ENCODE measurements at regions not wholly inside any gene's neighbourhood (a gene's known extent, or its start where the extent isn't known, plus 50 kb on each side); places are given as distances from the start of the nearest gene placed in this dataset.

DNA sequence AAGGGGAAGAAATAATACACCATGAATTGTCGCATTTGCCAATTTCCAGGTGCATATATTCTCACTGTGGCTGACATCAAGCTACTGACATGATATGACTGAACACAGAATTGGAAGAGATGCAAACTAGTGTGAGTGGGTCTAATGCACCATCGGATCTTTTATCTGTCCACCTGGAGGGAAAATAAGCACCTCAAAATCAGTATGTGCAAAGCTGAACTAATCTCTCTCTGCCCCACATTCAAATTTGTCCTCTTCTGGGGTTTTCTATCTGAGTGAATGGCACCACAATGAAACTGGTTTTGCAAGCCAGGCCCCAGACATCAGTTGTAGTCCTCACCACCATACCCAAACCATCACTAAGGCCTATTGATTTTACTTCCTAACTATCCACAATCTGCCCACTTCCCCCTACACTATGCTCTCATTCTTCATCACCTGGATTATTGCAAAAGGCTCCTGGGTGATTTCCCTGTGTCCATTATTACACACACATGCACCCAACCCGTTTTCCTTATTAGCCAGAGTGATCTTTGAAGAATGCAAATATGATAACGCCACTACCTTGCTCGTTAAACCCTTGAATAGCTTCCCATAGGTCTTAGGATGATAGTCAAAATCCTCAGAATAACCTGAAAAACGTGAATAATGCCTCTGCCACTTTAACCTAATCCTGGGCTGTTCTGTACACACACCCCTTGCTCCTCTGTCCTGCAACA, 159.0 kb upstream of the GMDS start:
- Histone ChIP-seq H3K9me3 (ENCODE audit: control insufficient read depth, insufficient read depth, low read length) (no peaks in the 10 kb centered on the region), H3K4me1 (ENCODE audit: control insufficient read depth, low read length) (no peaks in the 10 kb centered on the region), H4K20me1 (ENCODE audit: control insufficient read depth, insufficient read depth, low read depth, low read length) (no peaks in the 10 kb centered on the region), H3K27ac (ENCODE audit: low read depth, low read length) (no peak overlapping the region), H3F3A (ENCODE audit: control insufficient read depth, insufficient read depth) (no peaks in the 10 kb centered on the region), H3K27me3 (ENCODE audit: control insufficient read depth, low read length) (no peaks in the 10 kb centered on the region), H3K36me3 (ENCODE audit: control insufficient read depth, low read length) (no peaks in the 10 kb centered on the region), H3K79me2 (ENCODE audit: control insufficient read depth, low read length) (no peaks in the 10 kb centered on the region), H3K9me2 (replicated peaks; ENCODE audit: control insufficient read depth, low read length) (no peaks in the 10 kb centered on the region), H3K4me2 (ENCODE audit: low read length) (no peak overlapping the region), H3K4me3 (ENCODE audit: low read length) (no peak overlapping the region)
- TF ChIP-seq EZH2phosphoT487 (IDR thresholded peaks at IDR 0.05; ENCODE audit: borderline replicate concordance, low read length) (no peak), CTCF (IDR thresholded peaks at IDR 0.05; ENCODE audit: low read depth, low read length, poor library complexity, severe bottlenecking) (no peak)

- H3K79me2 ChIP-seq (ENCODE audit: control insufficient read depth, low read length) = no peaks in the 10 kb centered on the region
- no peaks in the 10 kb centered on the region for H3K4me1 ChIP-seq (ENCODE audit: control insufficient read depth, low read length)
- no peak overlapping the region for H3K27ac ChIP-seq (ENCODE audit: low read depth, low read length)
- H3K4me2 ChIP-seq (ENCODE audit: low read length) = no peak overlapping the region
- no peaks in the 10 kb centered on the region for H3K9me3 ChIP-seq (ENCODE audit: control insufficient read depth, insufficient read depth, low read length)
- H3K4me3 ChIP-seq (ENCODE audit: low read length) = no peak overlapping the region
- H3F3A ChIP-seq (ENCODE audit: control insufficient read depth, insufficient read depth) = no peaks in the 10 kb centered on the region
- H3K36me3 ChIP-seq (ENCODE audit: control insufficient read depth, low read length) = no peaks in the 10 kb centered on the region
- H3K9me2 ChIP-seq (replicated peaks; ENCODE audit: control insufficient read depth, low read length) = no peaks in the 10 kb centered on the region
- H4K20me1 ChIP-seq (ENCODE audit: control insufficient read depth, insufficient read depth, low read depth, low read length) = no peaks in the 10 kb centered on the region
- TF ChIP-seq CTCF (IDR thresholded peaks at IDR 0.05; ENCODE audit: low read depth, low read length, poor library complexity, severe bottlenecking) (no peak), EZH2phosphoT487 (IDR thresholded peaks at IDR 0.05; ENCODE audit: borderline replicate concordance, low read length) (no peak)
- no peaks in the 10 kb centered on the region for H3K27me3 ChIP-seq (ENCODE audit: control insufficient read depth, low read length)
Observed at GRCh38 chr6:2403546-2403945, 158.1 kb upstream of the GMDS start.

DNA sequence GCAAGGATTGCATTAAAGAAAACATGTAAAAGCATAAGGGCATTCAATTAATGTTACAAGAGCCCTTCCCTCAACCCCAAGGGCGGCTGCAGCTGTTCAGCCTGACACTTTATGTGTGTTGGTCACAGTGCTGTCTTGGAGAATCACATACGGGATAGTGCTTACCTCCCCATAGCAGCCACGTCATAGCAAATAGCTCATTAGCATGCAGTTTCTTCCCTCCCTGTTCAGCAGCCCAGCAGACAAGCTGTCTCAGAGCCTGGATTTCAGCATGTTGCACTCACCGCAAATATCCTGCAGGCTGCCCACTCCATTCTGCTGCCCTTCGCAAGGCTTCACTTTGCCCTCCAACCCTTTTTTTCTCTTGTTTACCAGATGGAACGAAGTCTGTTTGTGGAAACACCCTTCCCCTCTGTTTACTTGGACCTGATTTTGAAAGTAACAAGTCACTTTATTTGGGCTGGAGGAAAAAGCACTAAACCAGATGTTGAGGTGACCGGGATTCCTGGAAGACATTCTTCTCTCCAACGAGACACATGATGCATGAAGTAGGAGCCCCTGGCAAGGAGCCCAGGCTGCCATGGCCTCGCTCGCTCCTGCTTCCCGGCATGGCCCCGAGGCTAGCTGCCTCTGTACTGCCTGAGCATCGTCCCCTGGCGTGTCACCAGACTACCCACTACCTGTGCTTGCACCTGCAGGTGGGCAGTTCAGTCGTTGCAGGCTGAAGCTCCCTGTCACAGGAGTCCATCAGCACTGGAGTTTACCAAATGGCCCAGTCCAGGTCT, 151.6 kb upstream of the GMDS start:
- TF ChIP-seq CTCF (IDR thresholded peaks at IDR 0.05; ENCODE audit: low read depth, low read length, poor library complexity, severe bottlenecking) = no peak
- TF ChIP-seq EZH2phosphoT487 (IDR thresholded peaks at IDR 0.05; ENCODE audit: borderline replicate concordance, low read length) = no peak
- Histone ChIP-seq H3K4me2 (ENCODE audit: low read length) (no peak overlapping the region), H3K9me2 (replicated peaks; ENCODE audit: control insufficient read depth, low read length) (no peaks in the 10 kb centered on the region), H3K4me3 (ENCODE audit: low read length) (no peak overlapping the region), H3K4me1 (ENCODE audit: control insufficient read depth, low read length) (no peaks in the 10 kb centered on the region), H3K79me2 (ENCODE audit: control insufficient read depth, low read length) (no peaks in the 10 kb centered on the region), H3K27ac (ENCODE audit: low read depth, low read length) (no peak overlapping the region), H3K36me3 (ENCODE audit: control insufficient read depth, low read length) (no peaks in the 10 kb centered on the region), H3F3A (ENCODE audit: control insufficient read depth, insufficient read depth) (no peaks in the 10 kb centered on the region), H4K20me1 (ENCODE audit: control insufficient read depth, insufficient read depth, low read depth, low read length) (no peaks in the 10 kb centered on the region), H3K27me3 (ENCODE audit: control insufficient read depth, low read length) (no peaks in the 10 kb centered on the region), H3K9me3 (ENCODE audit: control insufficient read depth, insufficient read depth, low read length) (no peaks in the 10 kb centered on the region)

Measured in DOHH2 (cell line).